BJ (cell line): ENCODE measurements at regions not wholly inside any gene's neighbourhood (a gene's known extent, or its start where the extent isn't known, plus 50 kb on each side); places are given as distances from the start of the nearest gene placed in this dataset.

Source experiments
- CTCF ChIA-PET: fragments of 350-600 bp; formaldehyde crosslinking; extraction: SDS; loops from one replicate; lab custom pipeline; 2021; ENCODE audit warnings: antibody characterized with exemption, inconsistent platforms; lab: Yijun Ruan, JAX
- POLR2A ChIA-PET: fragments of 300-600 bp; sonication (Branson Sonifier 250); formaldehyde crosslinking; extraction: SDS; loops from one replicate; lab custom pipeline; 2021; ENCODE audit warnings: antibody characterized with exemption; lab: Charles Lee
- DNase-seq: peaks from one replicate; pipeline ENCODE4 v3.0.0-alpha.2; 2011; ENCODE audit warnings: low read depth
- H3K27me3 ChIP-seq: 2 replicates; pipeline ENCODE4 v1.6.0; 2011; ENCODE audit warnings: low read length; ENCODE audit not compliant: control insufficient read depth, insufficient read depth
- H3K36me3 ChIP-seq: 2 replicates; pipeline ENCODE4 v1.5.1; 2011; ENCODE audit warnings: low read length; ENCODE audit not compliant: control insufficient read depth, insufficient read depth
- H3K4me3 ChIP-seq: 2 replicates; pipeline ENCODE4 v1.5.1; 2011; ENCODE audit warnings: low read depth, mild to moderate bottlenecking, control low read depth, low read length
- TF ChIP-seq, protein P1 (sequence below): IDR thresholded peaks from 2 replicates; pipeline ENCODE4 v1.5.1; 2011; ENCODE audit warnings: low read depth, mild to moderate bottlenecking, control low read depth, inconsistent platforms, low read length, moderate library complexity; ENCODE audit not compliant: insufficient read depth

DNA sequence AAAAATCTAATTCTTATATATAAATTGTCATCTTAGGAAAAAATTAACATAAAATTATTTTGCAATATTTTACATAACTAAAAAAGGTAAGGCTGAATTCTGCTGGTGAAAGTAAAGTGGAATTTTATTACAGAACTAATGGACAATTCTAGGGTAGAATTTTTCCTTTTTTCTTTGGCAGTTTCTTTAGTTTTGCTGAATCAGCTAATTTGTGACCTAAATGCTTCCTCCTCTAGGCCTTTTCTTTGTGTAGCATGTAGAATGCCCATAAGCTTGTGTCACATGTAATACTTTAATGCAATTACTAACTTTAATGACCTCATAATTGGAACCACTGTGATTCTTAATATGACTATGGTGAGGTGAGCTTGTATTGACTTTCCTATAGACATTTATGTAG lies 1378.4 kb upstream of the ADGRL4 start:
- H3K36me3 ChIP-seq: no peaks in the 10 kb centered on the region
- no peaks in the 10 kb centered on the region for H3K27me3 ChIP-seq
- H3K4me3 ChIP-seq: no peak overlapping the region
- TF ChIP-seq, protein P1, sequence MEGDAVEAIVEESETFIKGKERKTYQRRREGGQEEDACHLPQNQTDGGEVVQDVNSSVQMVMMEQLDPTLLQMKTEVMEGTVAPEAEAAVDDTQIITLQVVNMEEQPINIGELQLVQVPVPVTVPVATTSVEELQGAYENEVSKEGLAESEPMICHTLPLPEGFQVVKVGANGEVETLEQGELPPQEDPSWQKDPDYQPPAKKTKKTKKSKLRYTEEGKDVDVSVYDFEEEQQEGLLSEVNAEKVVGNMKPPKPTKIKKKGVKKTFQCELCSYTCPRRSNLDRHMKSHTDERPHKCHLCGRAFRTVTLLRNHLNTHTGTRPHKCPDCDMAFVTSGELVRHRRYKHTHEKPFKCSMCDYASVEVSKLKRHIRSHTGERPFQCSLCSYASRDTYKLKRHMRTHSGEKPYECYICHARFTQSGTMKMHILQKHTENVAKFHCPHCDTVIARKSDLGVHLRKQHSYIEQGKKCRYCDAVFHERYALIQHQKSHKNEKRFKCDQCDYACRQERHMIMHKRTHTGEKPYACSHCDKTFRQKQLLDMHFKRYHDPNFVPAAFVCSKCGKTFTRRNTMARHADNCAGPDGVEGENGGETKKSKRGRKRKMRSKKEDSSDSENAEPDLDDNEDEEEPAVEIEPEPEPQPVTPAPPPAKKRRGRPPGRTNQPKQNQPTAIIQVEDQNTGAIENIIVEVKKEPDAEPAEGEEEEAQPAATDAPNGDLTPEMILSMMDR: no peak
- DNase-seq: no peak
- ChIA-PET CTCF (no interaction called here), POLR2A (no interaction called here)

DNA sequence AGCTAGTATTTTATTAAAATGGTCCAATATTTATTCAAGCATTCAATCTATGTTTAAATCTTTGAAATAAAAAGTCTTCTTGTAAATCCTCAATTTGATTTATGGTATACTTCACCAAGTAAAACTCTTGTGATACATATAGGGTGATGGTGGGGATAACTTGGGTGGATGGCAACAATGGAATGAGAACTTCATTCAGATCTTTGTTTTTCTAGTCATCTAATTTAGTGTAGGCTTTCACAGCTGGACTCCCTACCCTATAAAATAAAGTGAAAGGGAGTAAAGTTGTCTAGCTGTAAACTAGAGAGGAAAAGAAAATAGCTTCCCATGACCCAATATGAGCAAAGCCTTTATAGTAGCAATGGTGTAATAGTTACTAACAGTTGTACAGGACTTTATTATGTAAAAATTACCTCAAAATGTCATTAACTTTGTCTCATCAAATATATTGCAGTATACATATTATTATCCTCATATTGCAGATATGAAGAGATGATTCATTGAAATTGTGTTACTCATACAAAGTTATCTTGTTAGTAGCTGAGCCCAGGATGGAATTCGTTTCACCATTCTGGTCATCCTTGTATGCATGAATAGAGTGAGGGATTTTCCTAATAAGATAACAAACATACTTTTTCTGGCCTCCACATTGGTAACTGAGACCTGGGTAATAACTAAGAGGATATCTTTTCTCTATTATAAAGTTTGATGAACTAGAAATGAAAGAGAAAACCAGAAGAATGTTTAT lies 1377.7 kb upstream of the ADGRL4 start:
- POLR2A ChIA-PET: no interaction called here
- Histone ChIP-seq H3K4me3 (no peak overlapping the region), H3K36me3 (no peaks in the 10 kb centered on the region), H3K27me3 (no peaks in the 10 kb centered on the region)
- CTCF ChIA-PET: no interaction called here
- no peak for DNase-seq
- TF ChIP-seq, protein P1: no peak

DNA sequence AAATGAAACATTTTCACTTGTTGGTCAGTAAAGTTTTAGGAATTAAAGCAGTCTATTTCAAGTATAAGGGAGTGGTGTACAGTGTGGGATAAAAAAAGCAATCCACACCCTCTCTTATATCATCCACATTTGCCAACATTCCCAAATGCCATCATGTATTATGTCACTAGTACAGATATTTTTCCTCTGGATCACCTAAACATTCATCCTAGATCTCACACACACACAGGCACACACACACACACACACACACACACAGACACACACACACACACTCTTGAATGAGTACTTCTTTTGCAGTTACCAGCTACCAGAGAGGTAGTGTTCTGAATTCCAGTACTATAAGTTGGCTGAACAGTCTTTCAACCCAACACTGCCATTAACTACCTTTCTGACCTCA lies 1369.1 kb upstream of the ADGRL4 start:
- POLR2A ChIA-PET: no interaction called here
- no peaks in the 10 kb centered on the region for H3K36me3 ChIP-seq
- CTCF ChIA-PET: no interaction called here
- H3K27me3 ChIP-seq: no peaks in the 10 kb centered on the region
- DNase-seq: peak; percentile 77
- no peak overlapping the region for H3K4me3 ChIP-seq
- TF ChIP-seq, protein P1: no peak

DNA sequence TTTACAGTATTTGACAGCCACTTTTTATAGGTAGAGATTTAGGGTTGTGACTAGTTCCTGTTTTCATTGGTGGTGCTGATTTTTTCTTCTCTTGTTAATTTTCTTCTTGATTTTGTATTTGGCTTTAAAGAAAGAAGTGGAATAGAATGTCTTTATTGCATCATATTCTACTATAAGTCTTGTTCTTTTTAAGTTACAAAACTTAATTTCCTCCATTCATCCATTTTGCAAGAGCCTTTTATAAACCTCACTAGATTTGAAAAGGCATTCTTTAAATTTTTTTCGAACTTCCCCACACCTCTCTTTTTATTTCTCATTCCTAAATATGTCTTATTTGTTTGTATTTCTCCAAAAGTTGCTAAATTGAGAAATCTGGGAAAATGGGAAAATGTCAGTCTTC lies 1368.6 kb upstream of the ADGRL4 start:
- peak; percentile 9 for DNase-seq
- POLR2A ChIA-PET: no interaction called here
- CTCF ChIA-PET: no interaction called here
- Histone ChIP-seq H3K36me3 (no peaks in the 10 kb centered on the region), H3K4me3 (no peak overlapping the region), H3K27me3 (no peaks in the 10 kb centered on the region)
- TF ChIP-seq, protein P1: no peak

DNA sequence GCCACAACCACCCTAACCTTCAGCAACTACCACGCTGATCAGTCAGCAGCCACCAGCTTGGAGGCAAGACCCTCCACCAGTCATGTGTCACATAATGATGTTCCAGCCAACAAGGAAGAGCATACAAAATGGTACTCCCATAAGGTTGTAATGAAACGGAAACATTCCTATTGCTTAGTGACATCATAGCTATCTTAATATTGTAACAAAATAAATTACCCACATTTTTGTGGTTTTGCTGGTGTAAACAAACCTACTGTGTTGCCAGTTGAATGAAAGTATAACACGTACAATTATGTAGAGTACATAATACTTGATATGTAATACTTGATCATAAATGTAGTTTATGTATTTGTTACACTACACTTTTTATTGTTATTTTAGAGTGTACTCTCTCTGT lies 1363.2 kb upstream of the ADGRL4 start:
- Histone ChIP-seq H3K27me3 (no peaks in the 10 kb centered on the region), H3K36me3 (no peaks in the 10 kb centered on the region), H3K4me3 (no peak overlapping the region)
- POLR2A ChIA-PET: interaction anchor here (0.5 kb wide), 1 partner anchor 55 kb away, joined by 5 read pairs; no protein-coding TSS in a partner anchor
- CTCF ChIA-PET: no interaction called here
- no peak for DNase-seq
- TF ChIP-seq, protein P1: no peak
